Mesothelial cell of epicardium (in vitro differentiated cells): ENCODE measurements at regions not wholly inside any gene's neighbourhood (a gene's known extent, or its start where the extent isn't known, plus 50 kb on each side); places are given as distances from the start of the nearest gene placed in this dataset.

Experiments used
- DNase-seq, 2 experiments: peaks; one replicate each; pipeline ENCODE4 v3.0.0; 2021; ENCODE audit warnings: low spot score in 2 of 2; ENCODE audit not compliant: unreplicated experiment in 2 of 2
- H3K27ac Mint-ChIP-seq: 2 replicates; pipeline ENCODE4 v1.8.0; 2021; ENCODE audit warnings: mixed read lengths
- H3K27me3 Mint-ChIP-seq: 2 replicates; pipeline ENCODE4 v1.8.0; 2021; ENCODE audit warnings: low read depth, mixed read lengths
- H3K36me3 Mint-ChIP-seq: 2 replicates; pipeline ENCODE4 v1.8.0; 2021; ENCODE audit warnings: mixed read lengths
- H3K4me1 Mint-ChIP-seq: 2 replicates; pipeline ENCODE4 v1.8.0; 2021; ENCODE audit warnings: mixed read lengths
- H3K4me3 Mint-ChIP-seq: 2 replicates; pipeline ENCODE4 v1.8.0; 2021; ENCODE audit warnings: mild to moderate bottlenecking, moderate library complexity, mixed read lengths
- H3K9me3 Mint-ChIP-seq: 2 replicates; pipeline ENCODE4 v1.8.0; 2021; ENCODE audit warnings: mixed read lengths
- CTCF ChIP-seq: fragments of 200-600 bp; sonication (generic); IDR thresholded peaks from one replicate; pipeline ENCODE4 v1.5.0; 2021; ENCODE audit warnings: antibody characterized with exemption; ENCODE audit not compliant: unreplicated experiment

DNA sequence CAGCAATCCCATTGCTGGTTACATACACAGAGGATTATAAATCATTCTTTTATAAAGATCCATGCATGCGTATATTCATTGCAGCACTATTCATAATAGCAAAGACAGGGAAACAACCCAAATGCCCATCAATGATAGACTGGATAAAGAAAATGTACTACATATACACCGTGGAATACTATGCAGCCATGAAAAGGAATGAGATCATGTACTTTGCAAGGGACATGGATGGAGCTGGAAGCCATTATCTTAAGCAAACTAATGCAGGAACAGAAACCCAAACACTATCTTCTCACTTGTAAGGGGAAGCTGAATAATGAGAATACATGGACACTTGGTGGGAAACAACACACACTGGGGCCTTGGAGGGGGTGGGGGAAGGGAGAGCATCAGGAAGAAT is 529.7 kb downstream of the TBC1D32 start:
- H3K9me3 Mint-ChIP-seq, result peaks cover 15% of the 10 kb centered on the region
- no peaks in the 10 kb centered on the region for H3K36me3 Mint-ChIP-seq
- H3K27ac Mint-ChIP-seq, result no peak overlapping the region
- no peak for TF ChIP-seq CTCF
- DNase-seq, result no peak
- H3K4me3 Mint-ChIP-seq, result no peak overlapping the region
- H3K4me1 Mint-ChIP-seq, result no peaks in the 10 kb centered on the region
- H3K27me3 Mint-ChIP-seq, result no peaks in the 10 kb centered on the region

DNA sequence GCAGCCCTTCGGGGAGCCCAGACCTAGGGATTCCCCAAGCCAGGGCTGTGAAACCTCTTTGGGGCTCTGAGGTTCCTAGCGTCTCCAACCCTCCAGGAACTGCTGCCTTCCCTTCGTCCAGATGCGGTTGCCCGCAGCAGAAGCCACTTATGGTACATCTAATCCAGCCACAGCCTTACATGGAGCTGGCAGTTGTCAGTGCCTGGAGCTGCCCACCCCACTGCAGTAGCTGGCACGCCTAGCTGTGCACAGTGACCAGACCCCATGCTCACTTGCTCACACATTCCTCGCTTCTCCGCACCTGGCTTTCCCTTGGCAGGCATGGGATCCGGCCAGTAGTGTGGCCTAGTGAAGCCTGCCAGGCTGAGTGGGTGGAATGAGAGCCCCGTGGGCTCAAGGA is 547.6 kb downstream of the TBC1D32 start:
- Mint-ChIP-seq H3K9me3 (no peaks in the 10 kb centered on the region), H3K27ac (no peak overlapping the region), H3K27me3 (no peaks in the 10 kb centered on the region), H3K36me3 (no peaks in the 10 kb centered on the region), H3K4me3 (no peak overlapping the region), H3K4me1 (no peaks in the 10 kb centered on the region)
- TF ChIP-seq CTCF, result no peak
- DNase-seq, result no peak

DNA sequence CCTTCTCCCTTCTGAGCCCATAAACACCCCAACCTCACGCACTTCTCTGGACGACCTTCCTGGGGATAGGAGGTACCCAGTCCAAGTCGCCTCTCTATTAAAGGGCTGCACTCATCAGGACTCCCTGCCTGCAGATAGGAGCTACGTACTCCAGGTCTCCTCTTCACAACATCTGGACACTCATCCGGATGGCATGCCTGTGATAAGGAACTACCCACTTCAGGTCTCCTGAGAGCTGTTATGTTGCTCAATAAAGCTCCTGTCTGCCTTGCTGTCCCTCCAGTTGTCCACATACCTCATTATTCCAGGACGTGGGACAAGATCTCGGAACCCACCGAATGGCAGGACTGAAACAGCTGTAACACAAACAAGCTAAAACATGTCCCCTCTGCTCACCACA is 548.0 kb downstream of the TBC1D32 start:
- DNase-seq, result no peak
- Mint-ChIP-seq H3K9me3 (no peaks in the 10 kb centered on the region), H3K36me3 (no peaks in the 10 kb centered on the region), H3K27me3 (no peaks in the 10 kb centered on the region), H3K4me3 (no peak overlapping the region), H3K4me1 (no peaks in the 10 kb centered on the region), H3K27ac (no peak overlapping the region)
- TF ChIP-seq CTCF, result no peak

GRCh38 chr6:120785459-120786086 is 548.7 kb downstream of the TBC1D32 start:
- Mint-ChIP-seq H3K4me3 (no peak overlapping the region), H3K27ac (no peak overlapping the region)
- no peak for TF ChIP-seq CTCF

GRCh38 chr6:120779441-120779840 is 554.8 kb downstream of the TBC1D32 start:
- H3K4me3 Mint-ChIP-seq, result no peak overlapping the region
- no peaks in the 10 kb centered on the region for H3K4me1 Mint-ChIP-seq
- H3K36me3 Mint-ChIP-seq, result no peaks in the 10 kb centered on the region
- peaks cover 16% of the 10 kb centered on the region for H3K9me3 Mint-ChIP-seq
- TF ChIP-seq CTCF, result no peak
- H3K27ac Mint-ChIP-seq, result no peak overlapping the region
- H3K27me3 Mint-ChIP-seq, result no peaks in the 10 kb centered on the region
- no peak for DNase-seq

More at GRCh38 chr6:120785459-120786086, 548.7 kb downstream of the TBC1D32 start:
- H3K9me3 Mint-ChIP-seq, result no peaks in the 10 kb centered on the region
- no peaks in the 10 kb centered on the region for H3K4me1 Mint-ChIP-seq
- no peak for DNase-seq
- no peaks in the 10 kb centered on the region for H3K36me3 Mint-ChIP-seq
- no peaks in the 10 kb centered on the region for H3K27me3 Mint-ChIP-seq

GRCh38 chr6:120775698-120776097 is 558.6 kb downstream of the TBC1D32 start:
- H3K4me3 Mint-ChIP-seq, result no peak overlapping the region
- H3K36me3 Mint-ChIP-seq, result no peaks in the 10 kb centered on the region
- H3K27me3 Mint-ChIP-seq, result no peaks in the 10 kb centered on the region
- H3K27ac Mint-ChIP-seq, result no peak overlapping the region
- no peak for TF ChIP-seq CTCF
- H3K9me3 Mint-ChIP-seq, result peaks cover 16% of the 10 kb centered on the region
- no peak for DNase-seq
- peaks cover 2% of the 10 kb centered on the region for H3K4me1 Mint-ChIP-seq
